ENCODE measurements at regions not wholly inside any gene's neighbourhood (a gene's known extent, or its start where the extent isn't known, plus 50 kb on each side); places are given as distances from the start of the nearest gene placed in this dataset.
"Not testable (repeated sequence)": the region's sequence is repeated elsewhere in the genome, so short reads cannot be mapped to it uniquely, and the experiment has no call there.

DNA sequence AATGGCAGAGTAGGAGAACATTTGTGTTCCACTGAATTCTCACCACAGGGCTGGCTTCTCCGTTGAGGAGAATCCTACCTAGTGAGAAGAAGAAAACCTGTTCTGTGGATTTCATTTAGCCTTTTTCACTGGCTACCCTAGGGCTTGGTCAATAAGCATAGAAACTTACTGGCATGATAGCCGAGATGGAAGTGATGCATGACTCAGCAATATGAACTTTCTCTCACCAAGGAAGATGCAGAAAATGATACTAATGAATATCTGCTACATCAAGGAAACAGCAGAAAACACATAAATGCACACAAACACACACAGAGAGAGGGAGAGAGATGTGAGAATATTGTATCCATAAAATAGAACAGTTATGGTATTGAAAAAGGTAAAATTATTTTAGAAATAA is 216.3 kb downstream of the HHIP start:
- H3K9me3 ChIP-seq (ENCODE audit: control insufficient read depth in 2 of 3, low read length in 3 of 3), result no peaks in the 10 kb centered on the region
- no peak overlapping the region for H3K4me3 ChIP-seq (ENCODE audit: low read length)
- H3K27ac ChIP-seq (ENCODE audit: low read depth, low read length), result no peak overlapping the region
- H3K4me3 Mint-ChIP-seq, result no peak overlapping the region
- DNase-seq, result no peak
- no peaks in the 10 kb centered on the region for H3K36me3 Mint-ChIP-seq
- no peaks in the 10 kb centered on the region for H3K4me1 ChIP-seq (ENCODE audit: control insufficient read depth in 2 of 2, insufficient read depth in 2 of 2, low read length in 2 of 2)
- CTCF ChIA-PET, result interaction anchor here (0.6 kb wide), 1 partner anchor 11 kb away, joined by 3 read pairs; no protein-coding TSS in a partner anchor
- H3K9me3 Mint-ChIP-seq, result peaks cover 0 to 29% (median 8%) of the 10 kb centered on the region in 11 donors
- H3K27me3 Mint-ChIP-seq, result no peaks in the 10 kb centered on the region
- no peaks in the 10 kb centered on the region for H3K4me1 Mint-ChIP-seq
- no peaks in the 10 kb centered on the region for H3K36me3 ChIP-seq (ENCODE audit: control insufficient read depth in 2 of 3, insufficient read depth in 3 of 3, low read length in 3 of 3)
- POLR2A ChIA-PET, result no interaction called here
- H3K27me3 ChIP-seq (ENCODE audit: control insufficient read depth in 2 of 2, insufficient read depth in 2 of 2, low read length in 2 of 2), result no peaks in the 10 kb centered on the region
- intact Hi-C loops (cut with micrococcal nuclease), result no loop called here
- H3K27ac Mint-ChIP-seq, result no peak overlapping the region
- ATAC-seq, result no peak

DNA sequence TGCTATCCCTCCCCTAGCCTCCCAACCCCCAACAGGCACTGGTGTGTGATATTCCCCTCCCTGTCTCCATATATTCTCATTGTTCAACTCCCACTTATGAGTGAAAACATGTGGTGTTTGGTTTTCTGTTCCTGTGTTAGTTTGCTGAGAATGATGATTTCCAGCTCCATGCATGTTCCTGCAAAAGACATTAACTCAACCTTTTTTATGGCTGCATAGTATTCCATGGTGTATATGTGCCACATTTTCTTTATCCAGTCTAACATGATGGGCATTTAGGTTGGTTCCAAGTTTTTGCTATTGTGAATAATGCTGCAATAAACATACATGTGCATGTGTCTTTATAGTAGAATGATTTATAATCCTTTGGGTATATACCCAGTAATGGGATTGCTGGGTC is 218.9 kb downstream of the HHIP start:
- H3K27ac ChIP-seq (ENCODE audit: low read depth, low read length); H3K4me3 Mint-ChIP-seq; H3K36me3 Mint-ChIP-seq; CTCF ChIA-PET; intact Hi-C loops (cut with micrococcal nuclease); H3K4me1 Mint-ChIP-seq; ATAC-seq; POLR2A ChIA-PET; H3K27ac Mint-ChIP-seq; H3K36me3 ChIP-seq (ENCODE audit: control insufficient read depth in 2 of 3, insufficient read depth in 3 of 3, low read length in 3 of 3); H3K4me1 ChIP-seq (ENCODE audit: control insufficient read depth in 2 of 2, insufficient read depth in 2 of 2, low read length in 2 of 2); H3K27me3 Mint-ChIP-seq; H3K9me3 ChIP-seq (ENCODE audit: control insufficient read depth in 2 of 3, low read length in 3 of 3); DNase-seq; H3K27me3 ChIP-seq (ENCODE audit: control insufficient read depth in 2 of 2, insufficient read depth in 2 of 2, low read length in 2 of 2); H3K4me3 ChIP-seq (ENCODE audit: low read length): not testable (repeated sequence)
- peaks cover 4 to 35% (median 9%) of the 10 kb centered on the region in 11 donors for H3K9me3 Mint-ChIP-seq

DNA sequence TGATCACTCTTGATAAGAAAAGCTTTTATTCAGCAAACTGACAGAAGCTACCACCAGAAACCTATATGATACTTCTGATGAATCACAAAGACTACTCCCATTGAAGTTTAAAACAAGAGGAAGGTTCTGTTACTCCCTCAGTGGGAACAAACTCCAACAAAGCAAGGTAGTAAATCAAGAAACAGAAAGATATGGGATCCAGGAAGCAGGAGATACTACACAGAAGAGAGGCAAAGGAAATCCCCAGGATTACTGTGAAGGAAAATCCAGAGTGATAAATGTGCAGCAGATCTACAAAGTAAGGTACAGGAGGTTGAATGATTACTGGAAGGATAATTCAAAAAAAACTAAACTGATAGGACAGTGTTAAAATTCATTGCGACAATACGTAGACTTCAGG is 222.4 kb downstream of the HHIP start:
- Histone ChIP-seq H3K27ac (ENCODE audit: low read depth, low read length) (no peak overlapping the region), H3K27me3 (ENCODE audit: control insufficient read depth in 2 of 2, insufficient read depth in 2 of 2, low read length in 2 of 2) (no peaks in the 10 kb centered on the region), H3K36me3 (ENCODE audit: control insufficient read depth in 2 of 3, insufficient read depth in 3 of 3, low read length in 3 of 3) (no peaks in the 10 kb centered on the region), H3K9me3 (ENCODE audit: control insufficient read depth in 2 of 3, low read length in 3 of 3) (no peaks in the 10 kb centered on the region), H3K4me1 (ENCODE audit: control insufficient read depth in 2 of 2, insufficient read depth in 2 of 2, low read length in 2 of 2) (no peaks in the 10 kb centered on the region), H3K4me3 (ENCODE audit: low read length) (no peak overlapping the region)
- Mint-ChIP-seq H3K9me3 (peaks cover 4 to 37% (median 9%) of the 10 kb centered on the region in 11 donors), H3K27ac (no peak overlapping the region), H3K36me3 (no peaks in the 10 kb centered on the region), H3K4me3 (no peak overlapping the region), H3K4me1 (no peaks in the 10 kb centered on the region), H3K27me3 (peaks cover 0 to 11% (median 0%) of the 10 kb centered on the region in 5 donors)
- ATAC-seq (no peak), DNase-seq (no peak)
- CTCF ChIA-PET, result no interaction called here
- POLR2A ChIA-PET, result no interaction called here
- intact Hi-C loops (cut with micrococcal nuclease), result no loop called here

DNA sequence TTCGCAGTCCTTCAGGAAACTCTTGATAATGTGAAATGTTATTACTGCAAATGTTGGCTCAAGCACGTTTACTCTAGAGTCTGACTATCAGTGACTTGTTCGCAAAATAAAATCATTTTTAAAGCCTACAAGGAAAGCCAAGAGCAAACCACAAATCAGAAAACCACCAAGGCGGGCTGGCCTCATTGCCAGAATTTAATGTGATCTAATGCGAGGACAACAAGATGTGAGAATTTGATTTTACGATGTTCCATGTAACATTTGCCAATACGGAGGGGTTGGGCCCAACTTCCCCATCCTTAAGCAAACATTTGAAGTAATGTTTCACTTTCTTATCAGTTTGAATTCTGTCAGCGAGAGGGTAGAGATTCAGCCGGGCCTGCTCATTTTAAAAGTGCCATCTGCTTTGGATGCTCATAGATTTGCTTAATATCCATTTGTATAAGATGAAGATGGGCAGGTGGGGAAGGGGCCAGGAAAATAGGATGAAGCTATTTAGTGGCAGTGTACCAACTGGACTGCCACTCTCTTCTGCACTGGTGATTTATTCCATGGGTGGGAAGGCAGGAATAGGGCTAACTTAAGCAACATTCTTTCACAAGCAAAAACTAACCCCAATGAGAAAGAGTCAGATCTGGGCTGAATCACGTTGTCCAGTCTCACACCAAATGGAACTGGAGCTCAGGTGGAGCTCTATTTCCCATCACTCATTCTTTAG is 225.3 kb downstream of the ANAPC10 start:
- CTCF ChIA-PET, result no interaction called here
- Mint-ChIP-seq H3K4me3 (no peak overlapping the region), H3K4me1 (no peaks in the 10 kb centered on the region), H3K27me3 (peaks cover 0 to 11% (median 0%) of the 10 kb centered on the region in 5 donors), H3K36me3 (no peaks in the 10 kb centered on the region), H3K9me3 (peaks cover 0 to 11% (median under 1%) of the 10 kb centered on the region in 11 donors), H3K27ac (no peak overlapping the region)
- ATAC-seq (no peak), DNase-seq (no peak)
- Histone ChIP-seq H3K27me3 (ENCODE audit: control insufficient read depth in 2 of 2, insufficient read depth in 2 of 2, low read length in 2 of 2) (no peaks in the 10 kb centered on the region), H3K4me3 (ENCODE audit: low read length) (no peak overlapping the region), H3K27ac (ENCODE audit: low read depth, low read length) (no peak overlapping the region), H3K9me3 (ENCODE audit: control insufficient read depth in 2 of 3, low read length in 3 of 3) (no peaks in the 10 kb centered on the region), H3K36me3 (ENCODE audit: control insufficient read depth in 2 of 3, insufficient read depth in 3 of 3, low read length in 3 of 3) (no peaks in the 10 kb centered on the region), H3K4me1 (ENCODE audit: control insufficient read depth in 2 of 2, insufficient read depth in 2 of 2, low read length in 2 of 2) (no peaks in the 10 kb centered on the region)
- POLR2A ChIA-PET, result no interaction called here
- intact Hi-C loops (cut with micrococcal nuclease), result no loop called here

DNA sequence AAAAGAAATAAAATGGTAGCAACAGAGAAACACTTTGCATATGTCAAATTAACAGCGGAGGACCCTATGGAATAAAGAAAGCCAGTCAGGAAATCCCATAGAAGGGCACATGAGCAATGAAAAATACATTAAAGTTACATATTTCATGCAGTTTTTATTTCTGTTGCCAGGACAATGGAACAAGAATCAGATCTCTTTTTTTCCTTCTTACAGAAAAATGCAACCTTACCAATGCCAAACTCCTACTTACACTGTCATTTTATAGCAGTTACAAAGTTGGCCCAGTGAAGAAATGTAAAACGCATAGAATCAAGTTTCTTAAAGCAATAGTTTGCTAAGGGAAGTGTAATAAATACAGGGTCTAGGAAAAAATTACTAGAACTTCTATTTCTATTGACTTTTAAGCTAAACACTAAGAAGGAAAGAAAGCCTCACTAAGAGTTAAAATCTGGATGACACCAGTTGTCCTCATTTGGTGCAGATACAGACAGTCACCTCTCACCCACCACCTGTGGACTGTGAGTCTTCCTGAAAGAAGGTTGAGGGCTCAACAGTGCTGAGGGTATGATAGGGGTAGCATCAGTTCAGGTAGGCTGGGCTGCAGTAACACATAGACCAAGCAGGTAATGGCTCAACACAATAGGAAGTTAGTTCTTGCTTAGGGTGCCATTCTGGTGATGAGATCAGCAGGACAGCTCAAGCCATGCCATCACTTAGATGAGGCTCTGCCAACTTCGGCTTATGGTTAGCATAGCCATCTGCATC is 224.6 kb downstream of the ANAPC10 start:
- no peak for ATAC-seq
- H3K9me3 Mint-ChIP-seq, result peaks cover 0 to 7% (median 0%) of the 10 kb centered on the region in 11 donors
- no peaks in the 10 kb centered on the region for H3K9me3 ChIP-seq (ENCODE audit: control insufficient read depth in 2 of 3, low read length in 3 of 3)
- H3K36me3 Mint-ChIP-seq, result no peaks in the 10 kb centered on the region
- no peaks in the 10 kb centered on the region for H3K36me3 ChIP-seq (ENCODE audit: control insufficient read depth in 2 of 3, insufficient read depth in 3 of 3, low read length in 3 of 3)
- H3K4me3 Mint-ChIP-seq, result no peak overlapping the region
- POLR2A ChIA-PET, result no interaction called here
- H3K27ac Mint-ChIP-seq, result no peak overlapping the region
- no peak overlapping the region for H3K4me3 ChIP-seq (ENCODE audit: low read length)
- intact Hi-C loops (cut with micrococcal nuclease), result no loop called here
- H3K27me3 ChIP-seq (ENCODE audit: control insufficient read depth in 2 of 2, insufficient read depth in 2 of 2, low read length in 2 of 2), result no peaks in the 10 kb centered on the region
- no peak for DNase-seq
- no peaks in the 10 kb centered on the region for H3K4me1 ChIP-seq (ENCODE audit: control insufficient read depth in 2 of 2, insufficient read depth in 2 of 2, low read length in 2 of 2)
- H3K27ac ChIP-seq (ENCODE audit: low read depth, low read length), result no peak overlapping the region
- H3K27me3 Mint-ChIP-seq, result peaks cover 0 to 8% (median 0%) of the 10 kb centered on the region in 5 donors
- H3K4me1 Mint-ChIP-seq, result no peaks in the 10 kb centered on the region
- CTCF ChIA-PET, result no interaction called here

DNA sequence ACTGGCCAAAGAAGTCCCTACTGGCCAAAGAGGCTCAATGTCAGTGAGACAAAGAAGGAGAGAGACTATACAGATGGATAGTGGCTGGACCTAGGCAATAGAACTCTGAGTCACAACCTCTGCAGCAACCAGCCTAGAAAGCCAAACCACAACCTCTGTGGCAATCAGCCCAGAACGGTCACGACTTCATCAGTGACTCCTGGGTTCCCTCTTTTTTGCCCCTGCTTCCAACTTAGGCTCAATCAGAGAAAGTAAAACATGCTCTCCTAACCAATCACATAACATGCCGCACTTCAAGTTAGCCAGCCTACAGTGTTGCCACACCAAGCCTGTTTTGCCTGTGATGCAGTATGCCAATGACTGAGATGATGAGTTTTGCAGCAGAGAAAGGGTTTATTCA is 203.4 kb downstream of the ANAPC10 start:
- no peak for DNase-seq
- Histone ChIP-seq H3K36me3 (ENCODE audit: control insufficient read depth in 2 of 3, insufficient read depth in 3 of 3, low read length in 3 of 3) (no peaks in the 10 kb centered on the region), H3K27me3 (ENCODE audit: control insufficient read depth in 2 of 2, insufficient read depth in 2 of 2, low read length in 2 of 2) (no peaks in the 10 kb centered on the region), H3K4me1 (ENCODE audit: control insufficient read depth in 2 of 2, insufficient read depth in 2 of 2, low read length in 2 of 2) (no peaks in the 10 kb centered on the region), H3K9me3 (ENCODE audit: control insufficient read depth in 2 of 3, low read length in 3 of 3) (no peaks in the 10 kb centered on the region), H3K4me3 (ENCODE audit: low read length) (no peak overlapping the region), H3K27ac (ENCODE audit: low read depth, low read length) (no peak overlapping the region)
- ChIA-PET CTCF (no interaction called here), POLR2A (no interaction called here)
- Mint-ChIP-seq H3K4me3 (no peak overlapping the region), H3K36me3 (no peaks in the 10 kb centered on the region), H3K9me3 (peaks cover 0 to 10% (median 4%) of the 10 kb centered on the region in 11 donors), H3K27me3 (peaks cover 0 to 9% (median 0%) of the 10 kb centered on the region in 5 donors), H3K4me1 (no peaks in the 10 kb centered on the region), H3K27ac (no peak overlapping the region)
- ATAC-seq, result peak; percentile 52
- intact Hi-C loops (cut with micrococcal nuclease), result no loop called here

DNA sequence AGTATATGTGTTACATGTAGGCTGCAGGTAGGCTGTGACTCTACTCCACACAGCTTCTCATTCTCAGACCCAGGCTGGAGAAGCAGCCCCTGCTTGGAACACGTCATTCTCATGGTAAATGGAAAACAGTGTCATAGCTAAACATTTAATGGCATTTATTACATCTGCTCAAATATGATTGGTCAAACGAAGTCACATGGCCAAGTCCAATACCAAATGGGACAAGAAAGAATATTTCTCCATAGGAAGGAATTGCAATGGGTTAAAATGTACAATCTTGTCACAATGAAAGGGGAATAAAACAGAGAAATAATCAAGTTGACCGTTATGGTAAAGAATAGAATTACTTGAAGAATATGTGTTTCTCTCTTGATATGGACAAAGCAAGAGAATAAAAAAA is 198.6 kb downstream of the ANAPC10 start:
- Mint-ChIP-seq H3K27ac (no peak overlapping the region), H3K36me3 (no peaks in the 10 kb centered on the region), H3K9me3 (peaks cover 2 to 10% (median 5%) of the 10 kb centered on the region in 11 donors), H3K4me3 (no peak overlapping the region), H3K4me1 (no peaks in the 10 kb centered on the region), H3K27me3 (peaks cover 0 to 12% (median 0%) of the 10 kb centered on the region in 5 donors)
- Histone ChIP-seq H3K9me3 (ENCODE audit: control insufficient read depth in 2 of 3, low read length in 3 of 3) (no peaks in the 10 kb centered on the region), H3K4me1 (ENCODE audit: control insufficient read depth in 2 of 2, insufficient read depth in 2 of 2, low read length in 2 of 2) (no peaks in the 10 kb centered on the region), H3K27me3 (ENCODE audit: control insufficient read depth in 2 of 2, insufficient read depth in 2 of 2, low read length in 2 of 2) (no peaks in the 10 kb centered on the region), H3K36me3 (ENCODE audit: control insufficient read depth in 2 of 3, insufficient read depth in 3 of 3, low read length in 3 of 3) (no peaks in the 10 kb centered on the region), H3K4me3 (ENCODE audit: low read length) (no peak overlapping the region), H3K27ac (ENCODE audit: low read depth, low read length) (no peak overlapping the region)
- ATAC-seq (no peak), DNase-seq (no peak)
- CTCF ChIA-PET, result no interaction called here
- POLR2A ChIA-PET, result no interaction called here
- intact Hi-C loops (cut with micrococcal nuclease), result no loop called here

All from naive thymus-derived CD4-positive, alpha-beta T cell (primary cell).